ENCODE measurements at regions not wholly inside any gene's neighbourhood (a gene's known extent, or its start where the extent isn't known, plus 50 kb on each side); places are given as distances from the start of the nearest gene placed in this dataset.
"Not testable (repeated sequence)": the region's sequence is repeated elsewhere in the genome, so short reads cannot be mapped to it uniquely, and the experiment has no call there.

GRCh38 chr5:100641833-100642232 is 106.7 kb downstream of the FAM174A start:
- DNase-seq (ENCODE audit: low spot score), result no peak

- DNase-seq (ENCODE audit: low spot score), result no peak
Measured at GRCh38 chr5:100643473-100643872, 108.3 kb downstream of the FAM174A start.

GRCh38 chr5:100644185-100644584 is 109.0 kb downstream of the FAM174A start:
- DNase-seq (ENCODE audit: low spot score), result no peak

DNA sequence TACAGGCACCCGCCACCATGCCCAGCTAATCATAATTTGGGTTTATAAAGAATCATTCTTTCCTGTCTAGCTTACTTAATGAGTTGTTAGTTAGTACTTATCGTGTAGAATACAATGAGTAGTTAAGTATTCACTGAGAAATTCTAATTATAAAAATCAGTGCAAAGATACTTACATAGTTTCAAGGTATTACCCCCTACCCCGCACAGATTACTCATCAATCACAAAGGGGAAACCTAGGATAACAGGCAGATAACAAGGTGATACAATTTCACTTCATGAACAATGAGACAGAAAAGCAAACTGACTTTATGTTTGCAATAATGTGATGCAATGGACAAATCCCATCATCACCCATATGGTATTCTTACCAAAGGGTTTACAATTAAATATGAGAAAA is 109.6 kb downstream of the FAM174A start:
- DNase-seq (ENCODE audit: low spot score), result no peak

DNA sequence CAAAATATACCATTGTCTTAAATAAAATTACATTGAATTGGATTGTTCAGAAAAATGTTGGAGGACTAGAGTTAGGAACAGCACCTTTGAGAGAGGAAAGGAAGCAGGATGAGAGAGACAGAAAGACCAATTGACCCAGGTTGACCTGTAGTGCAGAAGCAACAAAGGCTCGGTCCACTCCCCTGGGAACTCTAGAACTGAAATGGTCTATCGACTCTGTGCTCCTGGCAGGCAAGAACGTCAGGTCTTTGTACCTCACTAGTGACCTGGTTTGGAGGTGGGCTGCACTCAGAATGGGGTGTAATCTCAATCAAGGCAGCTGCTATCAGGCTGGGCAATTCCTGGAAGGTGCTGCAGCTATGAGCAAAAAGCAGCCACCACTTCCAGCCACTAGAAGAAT is 110.8 kb downstream of the FAM174A start:
- DNase-seq (ENCODE audit: low spot score), result no peak

GRCh38 chr5:100646691-100647090 is 111.5 kb downstream of the FAM174A start:
- DNase-seq (ENCODE audit: low spot score), result no peak

GRCh38 chr5:100647461-100648230 is 112.5 kb downstream of the FAM174A start:
- DNase-seq (ENCODE audit: low spot score), result no peak

- no peak for DNase-seq (ENCODE audit: low spot score)
Measured at GRCh38 chr5:100654895-100655294, 119.7 kb downstream of the FAM174A start.

GRCh38 chr5:100656771-100657170 is 121.6 kb downstream of the FAM174A start:
- DNase-seq (ENCODE audit: low spot score), result not testable (repeated sequence)

GRCh38 chr5:100659080-100659795 is 124.1 kb downstream of the FAM174A start:
- DNase-seq (ENCODE audit: low spot score), result no peak

- DNase-seq (ENCODE audit: low spot score), result no peak
Measured at GRCh38 chr5:100664140-100664539, 129.0 kb downstream of the FAM174A start.

DNA sequence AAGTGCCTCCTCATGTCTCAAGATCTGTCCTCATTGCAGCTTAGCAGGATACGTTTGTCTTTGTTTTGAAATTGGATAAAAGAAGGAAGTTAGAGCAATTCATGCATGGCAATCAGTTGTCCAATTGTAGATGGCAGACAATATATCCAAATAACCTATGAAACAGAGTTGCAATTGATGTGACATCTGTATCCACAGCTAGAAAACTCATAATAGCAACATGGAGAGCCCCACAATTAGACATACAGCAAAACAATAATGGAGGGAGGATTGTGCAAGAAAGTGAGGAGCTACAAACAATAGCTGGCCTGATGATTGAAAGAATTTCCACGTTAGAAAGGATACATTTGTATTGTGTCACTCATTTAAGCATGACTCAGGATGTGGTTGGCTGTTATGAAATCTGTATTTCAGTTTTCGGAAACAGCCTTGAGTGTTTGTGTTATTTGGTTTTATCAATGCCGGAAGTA is 132.0 kb downstream of the FAM174A start:
- DNase-seq (ENCODE audit: low spot score), result peak; percentile 53

DNA sequence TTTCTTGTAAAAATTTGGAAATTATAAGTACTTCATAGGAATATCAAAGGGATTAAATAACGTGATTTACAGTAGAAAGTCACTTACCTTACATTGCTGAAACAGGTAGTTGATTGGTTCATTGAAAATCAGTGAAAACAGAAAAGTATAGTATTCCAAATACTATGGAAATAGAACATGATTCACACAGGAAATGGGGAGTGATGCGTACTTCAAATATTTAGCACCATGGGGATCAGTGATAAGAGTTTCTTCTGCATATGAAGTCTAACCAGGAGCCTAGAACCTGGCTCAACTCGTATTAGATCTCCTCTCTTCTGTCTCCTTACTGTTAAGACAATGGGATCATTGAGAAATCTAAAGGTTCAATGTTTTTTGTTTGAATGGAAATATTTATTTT is 133.3 kb downstream of the FAM174A start:
- DNase-seq (ENCODE audit: low spot score), result no peak

DNA sequence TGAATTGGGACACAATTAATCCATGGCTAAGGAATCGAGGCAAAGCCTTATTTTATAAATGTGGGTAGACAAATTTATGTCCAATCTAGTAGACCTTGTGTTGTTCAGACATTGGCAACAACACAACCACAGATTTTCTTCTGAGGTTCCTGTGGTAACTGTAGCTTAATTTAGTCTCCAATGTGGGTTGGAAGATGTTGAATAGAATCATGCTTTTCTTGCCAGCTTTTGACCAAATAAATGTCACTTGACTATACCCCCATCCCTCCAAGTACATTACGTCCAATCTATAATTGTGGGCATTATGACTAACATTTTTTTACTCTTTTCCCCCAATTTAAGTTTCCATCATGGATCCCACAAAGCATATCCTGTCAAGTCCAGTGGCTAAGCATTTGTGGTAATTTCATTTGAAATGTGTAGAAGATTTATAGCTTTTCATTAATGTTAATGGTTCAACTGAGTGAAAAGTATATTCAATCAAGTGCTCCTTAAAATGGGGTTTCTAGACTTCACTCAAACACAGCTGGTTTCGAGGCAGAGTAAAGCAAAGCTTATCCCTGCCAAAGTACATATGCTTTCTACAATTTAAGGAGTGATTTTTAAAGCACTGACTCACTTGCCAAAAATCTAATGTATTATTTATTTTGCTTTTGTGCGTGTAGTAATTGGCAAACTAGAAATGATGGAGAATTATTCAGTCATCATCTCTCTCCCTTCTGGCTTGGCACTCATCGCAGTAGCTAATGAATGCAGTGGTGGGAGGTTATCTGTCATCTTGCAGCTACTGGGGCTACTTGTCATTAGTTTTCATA is 141.8 kb downstream of the FAM174A start:
- DNase-seq (ENCODE audit: low spot score), result no peak

- no peak for DNase-seq (ENCODE audit: low spot score)
Measured at GRCh38 chr5:100682625-100683024, 147.5 kb downstream of the FAM174A start.

DNA sequence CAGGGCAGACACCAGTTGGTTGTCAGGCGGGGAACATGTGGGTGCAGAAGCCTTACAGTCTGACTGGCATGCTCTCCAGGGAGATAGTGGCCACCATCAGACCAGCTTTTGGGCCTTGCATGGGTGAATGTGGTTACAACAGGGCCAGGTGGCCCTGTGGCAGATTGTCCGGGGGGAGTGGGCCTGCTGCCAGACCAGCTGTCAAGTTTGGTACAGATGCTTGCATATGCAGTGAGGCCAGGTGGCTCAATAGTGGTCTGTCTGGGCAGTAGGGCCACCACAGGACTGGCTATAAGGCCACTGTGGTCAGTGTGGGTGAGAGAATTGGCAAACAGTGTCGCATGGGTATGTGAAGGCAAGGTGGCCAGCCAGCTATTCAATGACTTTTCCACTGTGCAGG is 148.7 kb downstream of the FAM174A start:
- no peak for DNase-seq (ENCODE audit: low spot score)

GRCh38 chr5:100685122-100685521 is 149.9 kb downstream of the FAM174A start:
- not testable (repeated sequence) for DNase-seq (ENCODE audit: low spot score)

DNA sequence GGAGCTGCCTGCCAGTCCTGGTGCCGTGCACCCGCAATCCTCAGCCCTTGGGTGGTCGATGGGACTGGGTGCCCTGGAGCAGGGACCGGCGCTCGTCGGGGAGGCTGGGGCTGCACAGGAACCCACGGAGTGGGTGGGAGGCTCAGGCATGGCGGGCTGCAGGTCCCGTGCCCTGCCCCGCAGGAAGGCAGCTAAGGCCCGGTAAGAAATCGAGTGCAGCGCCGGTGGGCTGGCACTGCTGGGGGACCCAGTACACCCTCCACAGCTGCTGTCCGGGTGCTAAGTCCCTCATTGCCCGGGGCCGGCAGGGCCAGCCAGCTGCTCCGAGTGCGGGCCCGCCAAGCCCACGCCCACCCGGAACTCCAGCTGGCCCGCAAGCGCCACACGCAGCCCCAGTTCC is 153.7 kb downstream of the FAM174A start:
- DNase-seq (ENCODE audit: low spot score), result not testable (repeated sequence)

- DNase-seq (ENCODE audit: low spot score), result no peak
Measured at GRCh38 chr5:100690036-100690560, 154.9 kb downstream of the FAM174A start.

DNA sequence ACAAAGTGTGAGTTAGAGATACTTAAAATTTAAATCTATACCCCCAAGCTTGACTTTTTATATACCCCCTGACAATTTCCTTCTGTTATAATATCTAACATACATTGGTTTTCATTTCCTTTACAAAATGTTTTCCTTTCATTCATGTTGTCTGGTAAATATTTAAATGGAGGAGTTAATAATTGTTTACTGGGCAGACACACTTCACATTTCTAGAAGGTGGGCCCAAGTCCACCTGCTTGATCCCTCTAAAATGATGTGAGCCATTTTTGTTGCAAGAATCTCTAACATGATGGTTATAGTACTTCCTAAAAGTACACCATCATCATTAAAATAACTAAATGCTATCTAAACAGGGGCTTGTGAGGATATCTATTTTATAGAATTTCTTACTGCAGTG is 155.9 kb downstream of the FAM174A start:
- no peak for DNase-seq (ENCODE audit: low spot score)

DNA sequence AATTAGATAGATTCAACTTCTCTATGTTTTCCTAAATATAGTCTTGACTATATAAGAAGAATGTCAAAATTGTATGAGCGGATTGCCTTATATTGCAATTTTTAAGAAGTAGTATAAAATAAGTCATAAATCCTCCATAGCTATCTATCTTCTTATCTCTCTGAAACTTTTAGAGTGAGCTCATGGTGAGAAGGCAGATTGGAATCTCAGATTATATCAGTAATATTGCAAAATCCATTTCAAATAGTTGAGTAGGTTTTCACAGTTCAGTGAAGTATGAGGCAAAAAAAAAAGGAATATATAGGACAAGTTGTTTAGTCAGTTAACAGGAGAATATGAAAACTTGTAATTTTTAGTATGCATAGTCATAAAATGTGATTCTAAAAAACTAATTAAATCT is 156.4 kb downstream of the FAM174A start:
- DNase-seq (ENCODE audit: low spot score), result no peak

- no peak for DNase-seq (ENCODE audit: low spot score)
Measured at GRCh38 chr5:100693481-100693880, 158.3 kb downstream of the FAM174A start.
